GM21786 (cell line): ENCODE measurements at regions not wholly inside any gene's neighbourhood (a gene's known extent, or its start where the extent isn't known, plus 50 kb on each side); places are given as distances from the start of the nearest gene placed in this dataset.

Experiments
- ATAC-seq: cut with Tn5 transposase; IDR thresholded peaks from one replicate; pipeline ENCODE4 v1.9.1; 2021; ENCODE audit not compliant: unreplicated experiment

DNA sequence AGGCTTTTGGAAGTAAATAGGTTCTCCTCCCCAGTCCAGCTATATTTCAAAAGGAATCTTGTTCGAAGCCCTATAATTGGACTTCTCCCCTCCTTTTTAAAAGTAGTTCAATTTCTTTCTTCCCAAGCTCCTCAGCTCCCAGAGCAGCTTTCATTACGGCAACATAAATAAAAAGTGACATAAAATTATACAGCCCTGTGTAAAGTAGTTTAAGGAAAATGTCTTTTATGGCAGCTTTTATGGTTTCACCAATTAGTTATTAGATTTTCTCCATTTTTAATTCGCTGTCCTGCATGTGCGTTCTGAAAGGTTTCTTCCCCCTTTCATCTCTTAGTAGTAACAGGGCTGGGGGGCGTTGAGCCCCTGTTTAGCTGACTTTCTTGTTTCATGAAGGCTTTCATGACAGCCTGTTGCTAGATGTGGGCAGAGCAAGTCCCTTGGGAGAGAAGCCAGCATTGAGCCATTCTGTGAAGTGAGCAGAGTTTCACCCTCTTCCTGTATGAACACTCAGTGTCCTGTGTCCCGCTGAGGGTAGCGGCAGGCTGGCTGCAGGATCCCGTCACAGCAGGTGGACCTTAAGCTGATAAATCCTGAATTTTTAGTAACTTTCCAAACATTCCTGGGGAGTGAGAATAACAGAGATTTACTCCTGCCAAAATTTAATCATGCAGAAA, 229.7 kb upstream of the SPRED2 start:
- no peak for ATAC-seq

- ATAC-seq = no peak
These were observed 227.9 kb upstream of the SPRED2 start for GRCh38 chr2:65660340-65660739.

DNA sequence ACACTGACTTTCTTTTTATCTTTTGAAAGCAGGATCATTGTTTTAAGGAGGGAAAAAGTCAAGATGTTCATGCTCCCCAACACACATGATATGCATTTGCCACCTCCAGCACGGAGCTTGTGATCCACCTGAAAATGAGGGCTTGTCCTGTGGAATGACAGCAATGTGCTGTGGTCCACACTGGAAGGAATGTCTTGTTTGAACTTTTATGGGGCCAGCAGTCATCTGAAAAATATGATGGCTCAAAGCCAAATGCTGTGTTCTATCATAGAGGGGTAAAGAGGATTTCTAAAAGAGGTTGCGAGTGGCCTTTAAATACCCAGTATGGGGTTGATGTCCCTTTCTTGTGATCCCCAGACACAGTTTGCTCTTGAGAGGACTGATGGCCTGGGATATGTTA, 226.5 kb upstream of the SPRED2 start:
- no peak for ATAC-seq

DNA sequence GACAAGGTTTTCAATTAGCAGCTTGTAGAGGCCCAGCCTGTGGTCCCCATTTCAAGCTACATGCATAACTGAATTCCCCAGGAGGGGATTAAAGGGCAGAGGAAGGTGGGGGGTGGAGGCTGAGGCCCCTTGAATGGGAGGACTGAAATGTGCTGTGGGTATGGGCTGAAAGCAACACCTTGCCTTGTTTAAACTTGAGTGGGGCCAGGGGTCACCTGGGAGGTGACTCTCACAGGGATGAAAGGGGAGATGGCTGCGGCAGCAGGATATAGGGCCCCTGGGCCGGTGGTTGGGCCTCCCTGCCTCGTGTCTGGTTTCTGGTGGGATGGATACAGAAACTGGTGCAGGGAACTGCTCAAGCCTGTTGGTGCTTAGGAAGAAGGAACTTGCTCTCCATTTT, 225.9 kb upstream of the SPRED2 start:
- no peak for ATAC-seq

GRCh38 chr2:65656160-65656718, 223.8 kb upstream of the SPRED2 start:
- no peak for ATAC-seq

DNA sequence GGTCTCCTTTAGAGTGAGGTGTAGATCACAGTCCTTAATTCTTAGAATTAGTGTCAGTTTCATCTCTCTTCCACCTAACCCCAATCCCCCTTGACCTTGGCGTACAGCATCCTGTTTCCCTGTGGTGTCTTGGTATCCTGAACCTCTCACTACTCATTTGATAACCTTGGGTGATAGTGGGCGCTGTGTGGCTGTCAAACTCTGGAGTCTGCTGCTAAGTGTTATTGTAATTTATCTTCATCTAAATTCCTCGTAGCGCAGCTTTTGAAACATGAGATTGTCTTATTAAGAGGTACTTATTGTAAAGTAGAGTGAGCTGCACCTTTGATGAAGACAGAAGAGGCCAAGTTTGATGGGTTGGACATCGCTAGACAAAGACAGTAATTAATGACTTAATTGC, 222.6 kb upstream of the SPRED2 start:
- ATAC-seq = no peak

DNA sequence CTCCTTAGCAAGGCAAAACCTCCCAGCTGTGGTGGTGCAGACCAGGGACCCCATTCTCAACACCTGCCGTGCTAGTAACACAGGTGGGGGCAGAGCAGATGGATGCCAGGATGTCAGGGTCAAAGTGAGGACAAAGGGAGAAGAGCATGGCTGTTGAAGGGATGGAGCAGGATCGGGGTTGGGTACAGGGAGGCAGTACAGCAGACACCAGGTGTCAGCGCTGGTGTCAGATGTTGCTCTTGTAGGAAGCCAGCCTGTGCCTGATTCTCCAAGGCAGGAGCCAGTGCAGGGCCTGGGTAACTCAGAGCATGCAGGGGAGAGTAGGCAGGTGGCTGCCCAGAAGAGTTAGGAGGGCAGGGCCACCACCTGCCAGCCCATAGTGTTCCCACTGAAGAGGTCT, 222.1 kb upstream of the SPRED2 start:
- ATAC-seq = no peak

DNA sequence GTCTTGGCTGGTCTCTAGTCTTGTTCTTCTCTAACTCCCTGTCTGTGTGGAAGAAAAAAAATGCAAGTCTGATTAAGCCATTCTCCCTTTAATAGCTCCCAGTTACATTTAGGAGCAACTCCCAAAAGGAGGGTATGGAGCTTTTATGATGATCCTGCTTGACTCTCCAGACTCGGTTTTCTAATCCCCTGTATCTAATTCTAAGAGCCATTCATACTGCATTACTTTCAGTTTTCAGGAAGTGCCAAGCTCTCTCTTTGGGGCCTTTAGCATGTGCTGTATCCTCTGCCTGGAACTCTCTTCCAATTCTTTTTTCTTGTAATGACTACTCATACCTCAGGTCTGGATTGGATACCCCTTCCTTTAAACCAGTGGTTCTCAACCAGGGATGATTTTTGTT, 219.7 kb upstream of the SPRED2 start:
- ATAC-seq = no peak

- no peak for ATAC-seq
These were observed 217.6 kb upstream of the SPRED2 start for GRCh38 chr2:65649811-65650589.

GRCh38 chr2:65647249-65647842, 214.9 kb upstream of the SPRED2 start:
- ATAC-seq = no peak

GRCh38 chr2:65640793-65641103, 208.3 kb upstream of the SPRED2 start:
- no peak for ATAC-seq

DNA sequence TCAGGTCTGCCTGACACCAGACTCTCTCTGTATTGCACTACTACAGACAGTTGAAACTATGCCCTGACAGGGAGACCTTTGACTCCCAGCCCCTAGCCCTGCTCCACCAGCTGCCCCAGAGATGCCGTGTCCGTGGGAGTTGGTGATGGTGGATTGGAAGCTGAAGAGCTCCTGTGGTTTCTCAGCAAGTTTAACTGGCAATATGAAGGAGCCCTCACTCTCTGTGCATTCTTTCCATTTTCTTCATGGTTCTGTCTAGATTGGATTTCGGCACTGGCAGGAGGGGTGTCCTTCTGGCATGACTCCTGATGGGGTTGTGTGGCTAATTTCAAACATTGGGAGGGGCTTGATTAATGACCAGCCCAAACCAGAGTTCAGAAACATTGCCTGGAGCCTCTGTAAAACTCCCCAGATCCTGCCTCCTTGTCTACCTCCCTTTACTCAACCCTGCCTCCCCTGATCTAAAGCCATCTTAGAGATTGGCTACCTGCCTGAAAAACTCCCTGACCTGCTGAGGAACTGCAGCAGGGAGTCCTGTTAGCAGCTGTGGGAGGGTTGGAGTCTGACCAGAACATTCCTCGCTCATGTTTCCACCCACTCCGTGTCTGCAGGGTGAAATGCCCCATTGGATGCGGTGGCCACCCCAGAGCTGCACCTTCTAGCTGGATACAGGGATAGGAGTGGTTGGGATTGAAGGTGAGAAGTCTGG, 206.9 kb upstream of the SPRED2 start:
- ATAC-seq = no peak

DNA sequence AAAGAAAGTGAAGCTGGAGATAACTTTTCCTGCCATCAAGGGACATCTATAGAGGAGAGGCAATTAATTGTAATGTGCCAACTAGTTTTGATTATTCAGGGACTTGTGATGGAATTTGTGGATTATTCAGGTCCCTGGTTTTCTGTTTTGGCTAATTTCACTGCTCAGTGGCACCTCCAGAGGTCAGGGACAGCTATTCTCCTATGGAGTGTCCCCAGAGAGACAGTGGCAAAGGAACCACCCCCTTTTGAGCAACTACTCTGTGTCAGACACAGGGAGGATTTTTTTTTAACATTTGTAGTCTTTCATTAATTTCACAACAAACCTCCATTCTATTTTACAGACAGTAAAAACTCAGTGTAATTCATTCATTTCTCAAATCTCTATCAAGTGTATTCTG, 206.0 kb upstream of the SPRED2 start:
- ATAC-seq = no peak

GRCh38 chr2:65636813-65637483, 204.5 kb upstream of the SPRED2 start:
- no peak for ATAC-seq

DNA sequence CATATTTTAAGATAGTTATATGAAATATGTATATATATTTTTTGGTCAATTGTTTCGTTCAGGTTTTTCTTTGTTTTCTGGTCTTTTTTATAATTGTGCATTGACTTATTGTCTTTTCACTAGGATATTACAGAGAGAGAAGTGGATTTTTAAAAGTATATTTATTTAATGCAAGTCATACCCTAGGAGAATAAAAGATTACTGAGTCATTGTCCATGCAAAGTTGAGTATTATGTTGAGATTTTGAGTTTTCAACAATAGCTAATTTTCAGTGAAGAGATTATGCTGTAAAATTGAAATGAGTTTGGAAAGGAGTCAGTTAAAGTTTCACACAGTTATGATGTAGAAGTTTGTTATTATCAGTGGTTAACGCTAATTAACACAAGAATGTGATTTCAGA, 203.6 kb upstream of the SPRED2 start:
- ATAC-seq = no peak

- ATAC-seq = no peak
These were observed 201.9 kb upstream of the SPRED2 start for GRCh38 chr2:65634304-65634703.

- no peak for ATAC-seq
These were observed 198.2 kb upstream of the SPRED2 start for GRCh38 chr2:65630643-65631042.

- ATAC-seq = no peak
These were observed 195.8 kb upstream of the SPRED2 start for GRCh38 chr2:65628156-65628555.

DNA sequence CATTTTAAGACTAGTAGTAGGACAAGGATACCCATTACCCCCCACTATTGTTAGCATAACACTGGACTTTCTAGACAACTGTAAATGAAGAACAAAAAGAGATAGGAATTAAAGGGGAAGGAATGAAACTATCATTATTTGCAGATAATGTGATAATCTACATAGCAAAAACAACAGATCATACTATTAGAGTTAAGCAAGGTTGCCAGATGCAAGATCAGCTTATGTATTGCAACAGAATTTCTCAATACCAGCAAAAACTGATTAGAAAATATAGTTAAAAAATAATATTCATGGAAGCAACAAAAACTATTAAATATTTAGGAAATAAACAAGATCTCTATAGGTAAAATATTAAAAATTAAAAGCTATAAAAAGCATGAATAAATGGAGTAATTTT, 194.4 kb upstream of the SPRED2 start:
- ATAC-seq = no peak

- no peak for ATAC-seq
These were observed 193.6 kb upstream of the SPRED2 start for GRCh38 chr2:65625982-65626381.

DNA sequence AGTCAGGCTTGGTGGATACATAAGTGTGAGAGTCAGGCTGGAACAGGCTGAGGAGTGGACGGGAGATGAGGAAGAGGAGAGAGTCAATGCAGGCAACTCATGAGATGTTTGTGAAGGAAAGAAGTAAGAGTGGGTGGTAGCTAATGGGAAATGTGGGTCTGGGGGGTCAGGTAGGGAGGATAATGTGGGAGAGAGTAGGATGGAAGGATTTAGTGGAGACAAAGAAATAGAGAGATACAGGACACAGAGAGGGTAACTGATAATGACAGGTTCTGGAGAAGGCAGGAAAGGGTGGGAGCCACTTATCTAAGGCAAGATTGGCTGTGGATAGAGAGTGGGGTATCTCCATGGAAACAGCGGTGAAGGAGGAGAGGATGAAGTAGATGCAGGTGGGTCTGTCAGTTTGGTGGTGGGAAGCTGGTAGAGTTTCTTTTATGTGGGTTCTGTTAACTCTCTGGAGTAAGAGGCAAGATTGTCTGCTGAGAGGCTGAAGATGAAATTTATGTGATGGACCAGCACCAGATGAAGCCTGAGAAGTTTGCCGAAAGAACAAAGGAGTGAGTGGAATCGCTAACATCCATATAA, 190.6 kb upstream of the SPRED2 start:
- no peak for ATAC-seq
